ENCODE measurements at regions not wholly inside any gene's neighbourhood (a gene's known extent, or its start where the extent isn't known, plus 50 kb on each side); places are given as distances from the start of the nearest gene placed in this dataset.

- Histone ChIP-seq H3K27ac (ENCODE audit: insufficient read depth, low read length) (no peak overlapping the region), H3K4me3 (replicated peaks in 1 of 4; ENCODE audit: control extremely low read depth in 1 of 4, insufficient read depth in 1 of 4, low read depth in 3 of 4, low read length in 4 of 4) (no peak overlapping the region), H3K36me3 (ENCODE audit: control insufficient read depth, insufficient read depth, low read length) (no peaks in the 10 kb centered on the region), H3K4me1 (ENCODE audit: control insufficient read depth, extremely low read depth, insufficient read depth, low read length) (no peaks in the 10 kb centered on the region), H3K4me2 (ENCODE audit: extremely low read depth, insufficient read depth, low read length) (no peak overlapping the region), H2AFZ (ENCODE audit: low read length) (no peak overlapping the region), H3K9ac (ENCODE audit: insufficient read depth, low read length) (no peak overlapping the region), H3K79me2 (ENCODE audit: control insufficient read depth, insufficient read depth, low read length) (no peaks in the 10 kb centered on the region), H4K20me1 (ENCODE audit: control insufficient read depth, extremely low read depth, insufficient read depth, low read length) (no peaks in the 10 kb centered on the region), H3K27me3 (ENCODE audit: control insufficient read depth, insufficient read depth, low read length) (no peaks in the 10 kb centered on the region), H3K9me3 (ENCODE audit: control insufficient read depth, insufficient read depth, low read depth, low read length) (no peaks in the 10 kb centered on the region)
- TF ChIP-seq EZH2 (IDR thresholded peaks at IDR 0.05; ENCODE audit: low read length, missing control alignments): no peak
- no peak for TF ChIP-seq CTCF (conservative IDR thresholded peaks at IDR 0.05 in 1 of 2, IDR thresholded peaks at IDR 0.05 in 1 of 2; ENCODE audit: low read depth in 1 of 2, low read length in 2 of 2)
- DNase-seq (ENCODE audit: low read depth in 2 of 2): no peak
Observed at GRCh38 chr4:115972967-115973366, 859.5 kb upstream of the NDST4 start.

- no peak for DNase-seq (ENCODE audit: low read depth in 2 of 2)
- H3K27ac ChIP-seq (ENCODE audit: insufficient read depth, low read length): no peak overlapping the region
- H3K27me3 ChIP-seq (ENCODE audit: control insufficient read depth, insufficient read depth, low read length): no peaks in the 10 kb centered on the region
- H3K36me3 ChIP-seq (ENCODE audit: control insufficient read depth, insufficient read depth, low read length): no peaks in the 10 kb centered on the region
- no peaks in the 10 kb centered on the region for H3K4me1 ChIP-seq (ENCODE audit: control insufficient read depth, extremely low read depth, insufficient read depth, low read length)
- no peak for TF ChIP-seq CTCF (conservative IDR thresholded peaks at IDR 0.05 in 1 of 2, IDR thresholded peaks at IDR 0.05 in 1 of 2; ENCODE audit: low read depth in 1 of 2, low read length in 2 of 2)
- TF ChIP-seq EZH2 (IDR thresholded peaks at IDR 0.05; ENCODE audit: low read length, missing control alignments): no peak
- H3K79me2 ChIP-seq (ENCODE audit: control insufficient read depth, insufficient read depth, low read length): no peaks in the 10 kb centered on the region
- H2AFZ ChIP-seq (ENCODE audit: low read length): no peak overlapping the region
- no peaks in the 10 kb centered on the region for H4K20me1 ChIP-seq (ENCODE audit: control insufficient read depth, extremely low read depth, insufficient read depth, low read length)
- H3K9ac ChIP-seq (ENCODE audit: insufficient read depth, low read length): no peak overlapping the region
- no peaks in the 10 kb centered on the region for H3K9me3 ChIP-seq (ENCODE audit: control insufficient read depth, insufficient read depth, low read depth, low read length)
- H3K4me2 ChIP-seq (ENCODE audit: extremely low read depth, insufficient read depth, low read length): no peak overlapping the region
- no peak overlapping the region for H3K4me3 ChIP-seq (replicated peaks in 1 of 4; ENCODE audit: control extremely low read depth in 1 of 4, insufficient read depth in 1 of 4, low read depth in 3 of 4, low read length in 4 of 4)
Observed at GRCh38 chr4:115970859-115971258, 857.4 kb upstream of the NDST4 start.

GRCh38 chr4:115969756-115970155, 856.3 kb upstream of the NDST4 start:
- Histone ChIP-seq H3K4me2 (ENCODE audit: extremely low read depth, insufficient read depth, low read length) (no peak overlapping the region), H3K9ac (ENCODE audit: insufficient read depth, low read length) (no peak overlapping the region), H3K79me2 (ENCODE audit: control insufficient read depth, insufficient read depth, low read length) (no peaks in the 10 kb centered on the region), H3K4me3 (replicated peaks in 1 of 4; ENCODE audit: control extremely low read depth in 1 of 4, insufficient read depth in 1 of 4, low read depth in 3 of 4, low read length in 4 of 4) (no peak overlapping the region), H3K4me1 (ENCODE audit: control insufficient read depth, extremely low read depth, insufficient read depth, low read length) (no peaks in the 10 kb centered on the region), H3K36me3 (ENCODE audit: control insufficient read depth, insufficient read depth, low read length) (no peaks in the 10 kb centered on the region), H2AFZ (ENCODE audit: low read length) (no peak overlapping the region), H4K20me1 (ENCODE audit: control insufficient read depth, extremely low read depth, insufficient read depth, low read length) (no peaks in the 10 kb centered on the region), H3K27ac (ENCODE audit: insufficient read depth, low read length) (no peak overlapping the region), H3K27me3 (ENCODE audit: control insufficient read depth, insufficient read depth, low read length) (no peaks in the 10 kb centered on the region), H3K9me3 (ENCODE audit: control insufficient read depth, insufficient read depth, low read depth, low read length) (no peaks in the 10 kb centered on the region)
- DNase-seq (ENCODE audit: low read depth in 2 of 2): no peak
- TF ChIP-seq CTCF (conservative IDR thresholded peaks at IDR 0.05 in 1 of 2, IDR thresholded peaks at IDR 0.05 in 1 of 2; ENCODE audit: low read depth in 1 of 2, low read length in 2 of 2): no peak
- no peak for TF ChIP-seq EZH2 (IDR thresholded peaks at IDR 0.05; ENCODE audit: low read length, missing control alignments)
